Common myeloid progenitor, CD34-positive (primary cell): ENCODE measurements at regions not wholly inside any gene's neighbourhood (a gene's known extent, or its start where the extent isn't known, plus 50 kb on each side); places are given as distances from the start of the nearest gene placed in this dataset.

Experiments
- CTCF ChIA-PET: fragments of 350-600 bp; sonication (Branson Sonifier 250); formaldehyde crosslinking; loops from one replicate; lab custom pipeline; 2021; ENCODE audit warnings: antibody characterized with exemption; lab: Charles Lee
- POLR2A ChIA-PET: fragments of 350-600 bp; sonication (Branson Sonifier 250); formaldehyde crosslinking; loops from one replicate; lab custom pipeline; 2021; ENCODE audit warnings: antibody characterized with exemption; lab: Charles Lee
- DNase-seq, 3 donors: peaks; one replicate each; pipeline versions ENCODE4 v3.0.0 to v3.0.0-alpha.2; 2013
- H3K27ac ChIP-seq, 2 experiments: 1 replicate in 1 of 2; 2 replicates in 1 of 2; pipeline ENCODE4 v1.7.0; 2013; ENCODE audit warnings: inconsistent platforms in 2 of 2, low read length in 2 of 2, mild to moderate bottlenecking in 2 of 2, low read depth in 1 of 2, moderate library complexity in 1 of 2; ENCODE audit not compliant: severe bottlenecking in 2 of 2, insufficient read depth in 1 of 2, poor library complexity in 1 of 2
- H3K27me3 ChIP-seq, 5 experiments: replicated peaks in 2 of 5; 1 replicate in 3 of 5; 2 replicates in 2 of 5; pipeline versions ENCODE4 v1.6.1 to v1.7.0; 2013; ENCODE audit warnings: low read length in 4 of 5, mild to moderate bottlenecking in 2 of 5, moderate library complexity in 2 of 5, inconsistent platforms in 1 of 5; ENCODE audit not compliant: insufficient read depth in 5 of 5, control insufficient read depth in 4 of 5
- H3K36me3 ChIP-seq, 4 experiments: 1 replicate in 2 of 4; 2 replicates in 2 of 4; pipeline versions ENCODE4 v1.6.1 to v1.7.0; 2013; ENCODE audit warnings: low read length in 3 of 4, control low read depth in 1 of 4, mild to moderate bottlenecking in 1 of 4; ENCODE audit not compliant: control insufficient read depth in 4 of 4, insufficient read depth in 4 of 4
- H3K4me1 ChIP-seq, 4 experiments: 1 replicate in 3 of 4; 2 replicates in 1 of 4; pipeline versions ENCODE4 v1.6.1 to v1.7.1; 2013; ENCODE audit warnings: low read length in 3 of 4, mild to moderate bottlenecking in 3 of 4, control low read depth in 1 of 4, inconsistent platforms in 1 of 4, moderate library complexity in 1 of 4; ENCODE audit not compliant: control insufficient read depth in 4 of 4, insufficient read depth in 4 of 4; ENCODE audit errors: control extremely low read depth in 1 of 4
- H3K4me3 ChIP-seq, 7 experiments: 1 replicate in 4 of 7; 2 replicates in 3 of 7; pipeline versions ENCODE4 v1.5.1 to v1.7.0; 2013; ENCODE audit warnings: mild to moderate bottlenecking in 7 of 7, low read length in 6 of 7, moderate library complexity in 6 of 7, inconsistent platforms in 2 of 7, low read depth in 2 of 7, control low read depth in 1 of 7; ENCODE audit not compliant: insufficient read depth in 4 of 7, control insufficient read depth in 1 of 7; ENCODE audit errors: extremely low read depth in 1 of 7
- H3K9me3 ChIP-seq, 5 experiments: 1 replicate in 4 of 5; 2 replicates in 1 of 5; pipeline versions ENCODE4 v1.6.1 to v1.7.1; 2013; ENCODE audit warnings: low read length in 4 of 5, mild to moderate bottlenecking in 2 of 5, inconsistent platforms in 1 of 5, low read depth in 1 of 5, moderate library complexity in 1 of 5; ENCODE audit not compliant: control insufficient read depth in 4 of 5, insufficient read depth in 2 of 5; ENCODE audit errors: control extremely low read depth in 1 of 5
- WGBS: methylation state at CpG from one replicate; pipeline ENCODE4 v1.1.5; 2013; ENCODE audit not compliant: insufficient coverage; 5-methylcytosine and 5-hydroxymethylcytosine counted together

DNA sequence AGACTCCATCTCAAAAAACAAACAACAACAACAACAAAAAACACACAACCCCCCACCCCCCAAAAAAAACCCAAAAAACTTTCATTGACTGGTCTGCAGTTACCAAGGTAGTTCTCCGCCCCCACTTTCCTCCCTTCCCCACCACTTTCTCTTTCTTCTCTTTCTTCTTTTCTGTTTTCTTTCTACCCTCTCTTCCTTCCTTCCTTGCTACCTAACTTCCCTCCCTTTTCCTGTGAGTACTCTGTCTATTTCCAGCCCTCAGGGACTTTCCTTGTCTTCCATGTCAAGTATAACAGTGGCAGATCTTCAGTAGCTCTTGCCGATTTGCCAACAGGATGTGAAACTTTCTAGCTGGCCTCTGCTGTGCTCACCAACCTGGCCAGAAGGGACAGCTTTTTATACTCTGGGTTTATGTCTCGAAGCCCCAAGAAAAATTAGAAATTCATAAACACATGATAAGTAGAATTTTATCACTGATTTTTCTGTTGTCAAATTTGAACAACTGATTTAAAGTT lies 399.5 kb downstream of the QKI start:
- H3K27me3 ChIP-seq = peaks cover 0 to 55% (median 24%) of the 10 kb centered on the region in 5 experiments
- no peak overlapping the region for H3K27ac ChIP-seq
- peaks cover 0 to 4% (median 3%) of the 10 kb centered on the region in 5 experiments for H3K9me3 ChIP-seq
- H3K4me1 ChIP-seq = no peaks in the 10 kb centered on the region
- no peaks in the 10 kb centered on the region for H3K36me3 ChIP-seq
- no peak overlapping the region for H3K4me3 ChIP-seq
- DNase-seq = no peak
- ChIA-PET POLR2A (interaction anchor here (0.6 kb wide), 1 partner anchor 39 kb away, joined by 3 read pairs; no protein-coding TSS in a partner anchor), CTCF (no interaction called here)
- WGBS = 86% methylated on average over 2 of the region's 3 CpGs

- DNase-seq = no peak
- Histone ChIP-seq H3K36me3 (no peaks in the 10 kb centered on the region), H3K4me1 (no peaks in the 10 kb centered on the region), H3K9me3 (peaks cover 0 to 3% (median 0%) of the 10 kb centered on the region in 5 experiments), H3K4me3 (no peak overlapping the region), H3K27me3 (peaks cover 0 to 52% (median 21%) of the 10 kb centered on the region in 5 experiments), H3K27ac (no peak overlapping the region)
- CTCF ChIA-PET = no interaction called here
- POLR2A ChIA-PET = no interaction called here
- WGBS = 83% methylated on average over 1 of the region's 1 CpG
Observed at GRCh38 chr6:163811317-163811716, 396.8 kb downstream of the QKI start.

DNA sequence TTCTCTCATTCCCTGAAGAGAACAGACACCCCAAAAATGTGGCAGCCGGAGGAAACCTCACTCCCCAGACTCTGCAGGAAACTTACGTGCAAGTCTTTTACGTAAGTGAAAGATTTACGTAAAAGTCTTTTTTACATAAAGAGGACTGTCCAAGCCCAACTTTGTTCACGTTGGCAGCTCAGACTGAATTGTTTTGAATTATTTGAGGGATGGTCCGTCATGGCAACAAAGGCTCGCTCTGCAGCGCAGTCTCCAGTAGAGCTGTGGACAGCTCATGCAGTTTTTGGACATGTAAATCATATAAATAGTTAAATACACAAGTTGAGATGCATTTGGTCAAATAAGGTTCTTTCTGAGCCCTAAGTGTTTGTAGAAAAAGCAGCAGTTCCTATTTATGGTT lies 394.8 kb downstream of the QKI start:
- Histone ChIP-seq H3K36me3 (no peaks in the 10 kb centered on the region), H3K27ac (no peak overlapping the region), H3K27me3 (peaks cover 0 to 45% (median 19%) of the 10 kb centered on the region in 5 experiments), H3K4me3 (no peak overlapping the region), H3K4me1 (no peaks in the 10 kb centered on the region), H3K9me3 (peaks cover 0 to 1% (median 0%) of the 10 kb centered on the region in 5 experiments)
- DNase-seq = no peak
- ChIA-PET POLR2A (no interaction called here), CTCF (no interaction called here)
- WGBS = 98% methylated on average over 5 of the region's 8 CpGs

- Histone ChIP-seq H3K27ac (no peak overlapping the region), H3K9me3 (peaks cover 0 to 1% (median 0%) of the 10 kb centered on the region in 5 experiments), H3K27me3 (peaks cover 0 to 42% (median 16%) of the 10 kb centered on the region in 5 experiments), H3K4me3 (no peak overlapping the region), H3K4me1 (no peaks in the 10 kb centered on the region), H3K36me3 (no peaks in the 10 kb centered on the region)
- 91% methylated on average over 3 of the region's 5 CpGs for WGBS
- no peak for DNase-seq
- POLR2A ChIA-PET = no interaction called here
- CTCF ChIA-PET = no interaction called here
Observed at GRCh38 chr6:163808871-163809270, 394.4 kb downstream of the QKI start.

GRCh38 chr6:163808231-163808630 lies 393.7 kb downstream of the QKI start:
- H3K4me1 ChIP-seq = no peaks in the 10 kb centered on the region
- no peak for DNase-seq
- peaks cover 0 to 38% (median 17%) of the 10 kb centered on the region in 5 experiments for H3K27me3 ChIP-seq
- WGBS = 100% methylated on average over 6 of the region's 6 CpGs
- ChIA-PET POLR2A (no interaction called here), CTCF (no interaction called here)
- no peak overlapping the region for H3K27ac ChIP-seq
- no peaks in the 10 kb centered on the region for H3K36me3 ChIP-seq
- H3K9me3 ChIP-seq = peaks cover 0 to 1% (median 0%) of the 10 kb centered on the region in 5 experiments
- no peak overlapping the region for H3K4me3 ChIP-seq

- H3K27me3 ChIP-seq = peaks cover 0 to 31% (median 16%) of the 10 kb centered on the region in 5 experiments
- H3K27ac ChIP-seq = no peak overlapping the region
- POLR2A ChIA-PET = no interaction called here
- no peak for DNase-seq
- H3K9me3 ChIP-seq = peaks cover 0 to under 1% (median 0%) of the 10 kb centered on the region in 5 experiments
- 94% methylated on average over 13 of the region's 13 CpGs for WGBS
- H3K4me3 ChIP-seq = no peak overlapping the region
- H3K4me1 ChIP-seq = no peaks in the 10 kb centered on the region
- no peaks in the 10 kb centered on the region for H3K36me3 ChIP-seq
- CTCF ChIA-PET = no interaction called here
Observed at GRCh38 chr6:163806755-163807499, 392.4 kb downstream of the QKI start.

GRCh38 chr6:163804991-163805390 lies 390.5 kb downstream of the QKI start:
- DNase-seq = no peak
- ChIA-PET CTCF (no interaction called here), POLR2A (no interaction called here)
- WGBS = 80% methylated on average over 8 of the region's 8 CpGs
- Histone ChIP-seq H3K27me3 (peaks cover 0 to 22% (median 11%) of the 10 kb centered on the region in 5 experiments), H3K4me3 (no peak overlapping the region), H3K27ac (no peak overlapping the region), H3K4me1 (no peaks in the 10 kb centered on the region), H3K9me3 (peaks cover 0 to 3% (median 0%) of the 10 kb centered on the region in 5 experiments), H3K36me3 (no peaks in the 10 kb centered on the region)
